ENCODE measurements at regions not wholly inside any gene's neighbourhood (a gene's known extent, or its start where the extent isn't known, plus 50 kb on each side); places are given as distances from the start of the nearest gene placed in this dataset.

GRCh38 chr3:22315925-22316324 lies 564.9 kb upstream of the ZNF385D start:
- DNase-seq (ENCODE audit: low read depth): no peak

DNA sequence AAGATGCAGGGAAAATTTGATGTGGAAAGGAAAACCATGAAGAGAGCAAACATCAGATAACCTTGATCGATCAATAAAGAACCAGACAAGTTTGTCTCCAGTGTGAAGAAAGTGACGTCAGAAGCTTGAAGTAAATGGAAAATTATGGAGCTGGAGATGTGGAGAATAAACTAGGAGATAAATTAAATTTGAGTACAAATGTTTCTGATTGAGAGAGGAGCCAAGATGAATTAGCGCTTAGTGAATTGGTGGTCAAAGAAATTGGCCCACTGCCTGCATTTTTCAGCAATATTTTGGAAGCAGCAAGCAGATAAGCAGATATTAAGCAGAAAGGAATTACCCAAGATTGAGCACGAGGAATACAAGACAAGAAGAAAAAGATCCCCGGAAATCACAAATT lies 567.3 kb upstream of the ZNF385D start:
- no peak for DNase-seq (ENCODE audit: low read depth)

DNA sequence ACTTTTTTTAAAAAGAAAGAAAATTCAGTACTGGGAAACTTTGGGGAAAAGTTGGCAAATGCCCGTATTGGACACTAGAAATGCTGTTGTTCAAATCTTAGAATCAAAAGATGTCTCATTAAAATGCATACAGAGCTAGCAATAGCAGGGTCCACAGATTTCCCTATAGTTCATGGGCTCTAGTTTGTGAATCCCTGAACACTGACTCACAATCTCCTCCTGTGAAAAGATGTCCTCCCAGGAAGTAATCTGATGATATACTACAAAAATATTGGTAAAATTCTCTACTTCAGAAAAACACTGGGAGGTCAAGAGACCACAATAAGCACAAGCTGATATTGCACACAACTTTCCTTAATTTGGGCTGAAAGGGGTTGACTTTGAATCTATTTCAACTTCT lies 568.4 kb upstream of the ZNF385D start:
- no peak for DNase-seq (ENCODE audit: low read depth)

GRCh38 chr3:22322861-22323260 lies 571.9 kb upstream of the ZNF385D start:
- DNase-seq (ENCODE audit: low read depth): no peak

DNA sequence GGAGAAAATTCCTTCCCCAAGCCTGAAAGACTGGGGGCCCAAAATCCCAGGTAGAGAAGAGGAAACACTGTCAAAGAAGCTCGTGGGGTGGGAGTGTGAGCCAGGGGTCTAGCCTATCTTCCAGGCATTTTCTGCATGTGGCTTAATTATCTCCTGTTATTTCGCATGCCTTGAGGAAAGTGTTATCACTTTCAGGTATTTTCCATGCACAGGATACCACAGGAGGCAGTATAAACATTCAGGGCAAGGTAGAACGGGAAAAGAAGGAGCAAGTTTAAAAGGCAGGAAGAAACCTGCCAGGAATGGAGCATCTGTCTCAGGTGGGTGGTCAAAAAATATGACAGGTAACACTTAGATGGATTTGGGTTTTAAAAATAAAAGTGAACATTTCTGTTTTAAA lies 575.3 kb upstream of the ZNF385D start:
- DNase-seq (ENCODE audit: low read depth): no peak

DNA sequence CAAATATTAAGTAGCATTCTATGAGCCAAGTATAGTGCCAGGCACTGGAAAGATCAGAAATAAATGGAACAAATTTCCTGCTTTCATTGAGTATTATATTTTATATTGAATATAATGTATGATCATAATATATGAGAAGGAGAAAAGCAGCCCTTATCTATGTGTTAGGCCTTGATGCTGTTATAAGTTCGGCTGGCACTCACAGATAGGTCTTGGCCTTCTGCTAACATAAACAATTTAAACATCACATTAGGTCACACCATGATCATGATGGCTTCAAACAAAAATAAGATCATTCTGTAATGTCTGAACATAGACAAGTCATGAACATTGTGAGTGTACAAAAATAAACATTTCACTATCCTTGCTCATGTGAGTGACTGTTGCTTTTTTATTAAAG lies 584.0 kb upstream of the ZNF385D start:
- DNase-seq (ENCODE audit: low read depth): no peak

DNA sequence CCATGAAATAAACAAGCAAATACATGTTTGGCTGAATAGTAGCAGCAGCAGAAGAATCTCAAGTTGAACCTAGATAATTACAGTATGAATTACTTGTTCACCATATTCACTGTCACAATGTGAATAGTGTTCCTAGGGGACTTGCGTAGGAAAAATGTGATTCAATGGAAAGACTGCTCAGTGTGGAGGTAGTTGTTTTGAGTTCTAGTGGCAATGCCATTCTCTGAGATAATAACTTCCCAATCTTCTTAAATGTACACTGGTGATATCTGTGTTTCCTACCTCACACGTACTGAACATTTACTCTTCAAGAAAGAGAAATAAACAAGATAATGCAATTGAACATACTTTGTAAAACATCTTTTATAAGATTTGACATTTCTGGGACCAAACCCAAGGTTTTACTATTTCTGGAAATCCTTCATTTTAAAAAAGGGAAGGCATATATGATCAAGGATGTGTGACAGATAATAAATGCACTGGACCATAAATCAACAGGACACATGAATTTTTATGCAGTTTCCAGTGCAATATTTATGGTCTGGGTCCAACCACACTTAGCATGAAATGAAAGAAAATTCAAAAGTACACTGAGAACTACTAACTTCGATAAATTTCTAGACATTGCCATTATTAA lies 598.3 kb upstream of the ZNF385D start:
- no peak for DNase-seq (ENCODE audit: low read depth)

- DNase-seq (ENCODE audit: low read depth): no peak
Observed at GRCh38 chr3:22351806-22352205, 600.8 kb upstream of the ZNF385D start.

DNA sequence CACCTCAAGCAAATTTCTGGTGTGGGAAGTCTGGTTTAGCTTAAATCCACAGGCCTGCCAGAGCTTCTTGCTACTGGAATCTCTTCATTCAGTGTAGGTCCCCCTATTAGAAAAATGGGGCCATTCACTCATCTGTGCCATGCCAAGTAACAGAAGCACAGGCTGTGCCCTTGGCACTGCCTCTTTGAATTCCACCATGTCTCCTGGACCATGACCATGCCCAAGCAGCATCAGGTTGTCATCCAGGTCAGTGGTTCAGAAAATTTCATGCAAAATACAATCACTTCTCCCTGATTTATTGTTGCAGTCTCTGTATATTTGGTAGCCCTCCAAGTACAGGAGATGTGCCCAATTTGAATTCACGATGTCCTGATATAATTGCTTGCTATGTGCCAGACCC lies 602.1 kb upstream of the ZNF385D start:
- DNase-seq (ENCODE audit: low read depth): no peak

- no peak for DNase-seq (ENCODE audit: low read depth)
Observed at GRCh38 chr3:22358334-22358733, 607.3 kb upstream of the ZNF385D start.

GRCh38 chr3:22360164-22360563 lies 609.2 kb upstream of the ZNF385D start:
- no peak for DNase-seq (ENCODE audit: low read depth)

DNA sequence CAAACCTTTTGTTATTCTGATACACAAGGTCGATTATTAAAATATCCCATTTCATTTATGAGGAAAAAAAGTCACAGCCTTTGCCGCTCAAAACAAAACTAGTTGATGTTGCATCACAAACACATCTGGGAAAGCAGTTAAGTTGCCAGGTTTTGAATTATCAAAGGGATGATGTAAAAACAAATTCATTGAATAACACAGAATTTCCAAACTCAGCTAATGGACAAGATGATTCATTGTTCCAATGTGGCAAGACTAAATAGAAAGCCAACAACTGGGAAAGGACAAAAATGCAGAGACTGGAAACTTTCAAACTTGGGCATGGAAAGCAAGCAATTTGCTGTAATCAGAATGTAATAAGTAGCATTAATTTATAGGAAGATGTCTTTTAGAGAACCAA lies 610.0 kb upstream of the ZNF385D start:
- no peak for DNase-seq (ENCODE audit: low read depth)

DNA sequence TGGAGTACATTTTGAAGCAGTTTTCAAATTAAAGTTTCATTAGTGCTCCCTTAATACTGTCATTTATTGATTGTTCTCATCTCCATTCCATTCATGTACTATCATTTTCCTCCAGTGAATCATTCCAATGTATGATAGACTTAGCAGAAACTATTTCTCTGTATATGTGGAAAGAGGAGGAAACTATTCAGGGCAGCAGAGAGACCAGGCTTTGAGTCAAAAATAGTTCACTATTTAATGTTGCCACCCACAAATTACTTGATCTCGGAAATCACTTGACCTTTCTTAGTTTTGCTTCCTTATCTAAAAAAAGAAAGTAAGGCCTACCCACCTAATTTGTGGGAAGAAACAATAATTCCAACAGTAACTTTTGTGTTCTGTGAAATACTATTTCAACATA lies 610.5 kb upstream of the ZNF385D start:
- DNase-seq (ENCODE audit: low read depth): no peak

DNA sequence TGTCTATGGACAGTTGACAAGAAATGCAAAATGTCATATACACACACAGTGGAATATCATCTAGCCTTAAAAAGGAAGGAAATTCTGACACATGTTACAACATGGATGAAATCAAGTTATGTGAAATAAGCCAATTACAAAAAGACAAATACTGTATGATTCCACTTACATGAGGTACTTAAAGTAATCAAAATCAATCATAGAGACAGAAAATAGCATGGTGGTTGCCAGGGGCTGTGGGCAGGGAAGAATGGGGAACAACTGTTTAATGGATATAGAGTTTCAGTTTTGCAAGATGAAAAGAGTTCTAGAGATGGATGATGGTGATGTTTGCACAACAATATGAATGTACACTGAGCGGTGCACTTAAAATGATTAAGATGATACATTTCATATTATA lies 613.8 kb upstream of the ZNF385D start:
- no peak for DNase-seq (ENCODE audit: low read depth)

- DNase-seq (ENCODE audit: low read depth): no peak
Observed at GRCh38 chr3:22366781-22367180, 615.8 kb upstream of the ZNF385D start.

GRCh38 chr3:22371036-22371435 lies 620.0 kb upstream of the ZNF385D start:
- no peak for DNase-seq (ENCODE audit: low read depth)

- DNase-seq (ENCODE audit: low read depth): no peak
Observed at GRCh38 chr3:22371607-22372291, 620.7 kb upstream of the ZNF385D start.

DNA sequence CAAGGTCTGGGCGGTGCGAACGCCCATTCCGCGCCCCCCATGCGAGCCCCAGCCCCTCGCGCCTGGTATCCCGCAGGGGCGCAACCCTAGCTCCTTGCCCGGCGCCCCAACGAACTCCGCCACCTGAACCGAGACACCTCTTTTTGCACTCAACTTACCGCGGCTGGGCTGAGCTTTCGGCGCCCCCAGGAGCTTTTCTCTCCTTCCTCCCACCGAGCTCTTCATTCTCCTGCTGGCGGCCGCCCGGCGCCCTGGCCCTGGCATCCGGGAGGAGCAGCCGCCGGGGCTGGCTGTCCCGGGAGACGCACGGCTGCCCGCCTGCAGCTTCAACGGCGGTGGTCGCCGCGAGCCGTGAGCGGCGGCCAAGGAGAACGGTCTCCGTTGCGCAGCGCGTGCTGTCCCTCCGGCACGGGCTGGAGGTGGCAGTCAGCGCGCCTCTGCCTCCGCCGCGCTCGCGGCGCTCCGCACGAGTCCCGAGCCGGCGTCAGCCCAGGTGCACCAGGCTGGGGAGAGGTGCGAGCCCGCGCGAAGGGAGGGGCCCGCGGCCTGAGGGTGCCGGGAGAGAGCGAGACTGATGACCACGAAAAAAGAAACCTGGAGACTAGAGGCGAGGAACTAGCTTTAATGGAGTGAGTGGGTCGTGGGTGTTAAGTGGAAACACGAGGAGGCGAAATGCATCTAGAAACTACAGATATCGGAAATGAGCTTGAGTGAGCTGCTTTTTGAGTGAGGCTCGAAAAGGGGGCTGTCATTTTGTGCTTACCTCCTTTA lies 621.5 kb upstream of the ZNF385D start:
- DNase-seq (ENCODE audit: low read depth): no peak

GRCh38 chr3:22373182-22373581 lies 622.2 kb upstream of the ZNF385D start:
- no peak for DNase-seq (ENCODE audit: low read depth)

- no peak for DNase-seq (ENCODE audit: low read depth)
Observed at GRCh38 chr3:22373827-22374226, 622.8 kb upstream of the ZNF385D start.

- DNase-seq (ENCODE audit: low read depth): no peak
Observed at GRCh38 chr3:22377421-22377820, 626.4 kb upstream of the ZNF385D start.

DNA sequence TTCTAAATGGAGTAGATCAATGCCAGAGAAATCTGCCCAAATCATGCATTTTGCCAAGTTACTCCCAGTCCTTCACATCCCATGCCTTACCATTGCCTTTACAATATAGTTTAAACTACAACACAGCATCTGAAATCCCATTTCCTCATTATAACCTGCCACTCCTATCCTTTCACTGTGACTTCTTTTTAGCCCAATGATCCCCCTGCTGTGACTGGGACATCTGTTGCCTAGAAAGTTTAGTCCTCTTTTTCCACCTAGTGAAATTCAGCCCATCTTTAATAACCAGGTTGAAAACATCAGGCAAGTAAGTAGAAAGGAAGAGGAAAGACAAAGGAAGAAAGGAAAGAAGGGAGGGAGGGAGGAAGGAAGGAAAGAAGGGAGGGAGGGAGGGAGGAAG lies 627.9 kb upstream of the ZNF385D start:
- no peak for DNase-seq (ENCODE audit: low read depth)

- DNase-seq (ENCODE audit: low read depth): no peak
Observed at GRCh38 chr3:22380253-22380652, 629.2 kb upstream of the ZNF385D start.

All from T follicular helper cell (primary cell).